ENCODE measurements at regions not wholly inside any gene's neighbourhood (a gene's known extent, or its start where the extent isn't known, plus 50 kb on each side); places are given as distances from the start of the nearest gene placed in this dataset.

DNA sequence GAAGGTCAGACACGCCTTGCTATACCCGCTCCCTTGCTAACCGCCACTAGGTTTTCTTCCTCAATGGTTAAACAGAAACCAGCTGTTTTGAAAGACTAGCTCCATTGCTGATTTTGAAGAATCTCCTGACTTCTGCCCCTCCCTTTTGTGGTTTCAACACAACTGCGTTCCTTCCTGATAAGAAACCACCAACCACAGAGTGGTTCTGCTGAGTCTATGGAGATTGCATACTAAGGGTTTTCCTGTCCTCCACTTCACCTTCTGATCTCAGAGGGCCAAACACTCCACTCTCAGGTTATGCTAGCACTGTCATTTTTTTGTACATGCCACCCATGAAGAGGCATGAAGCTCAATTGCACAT lies 207.9 kb downstream of the MYLK4 start:
- no peak overlapping the region for H3K4me3 ChIP-seq (ENCODE audit: low read length)

DNA sequence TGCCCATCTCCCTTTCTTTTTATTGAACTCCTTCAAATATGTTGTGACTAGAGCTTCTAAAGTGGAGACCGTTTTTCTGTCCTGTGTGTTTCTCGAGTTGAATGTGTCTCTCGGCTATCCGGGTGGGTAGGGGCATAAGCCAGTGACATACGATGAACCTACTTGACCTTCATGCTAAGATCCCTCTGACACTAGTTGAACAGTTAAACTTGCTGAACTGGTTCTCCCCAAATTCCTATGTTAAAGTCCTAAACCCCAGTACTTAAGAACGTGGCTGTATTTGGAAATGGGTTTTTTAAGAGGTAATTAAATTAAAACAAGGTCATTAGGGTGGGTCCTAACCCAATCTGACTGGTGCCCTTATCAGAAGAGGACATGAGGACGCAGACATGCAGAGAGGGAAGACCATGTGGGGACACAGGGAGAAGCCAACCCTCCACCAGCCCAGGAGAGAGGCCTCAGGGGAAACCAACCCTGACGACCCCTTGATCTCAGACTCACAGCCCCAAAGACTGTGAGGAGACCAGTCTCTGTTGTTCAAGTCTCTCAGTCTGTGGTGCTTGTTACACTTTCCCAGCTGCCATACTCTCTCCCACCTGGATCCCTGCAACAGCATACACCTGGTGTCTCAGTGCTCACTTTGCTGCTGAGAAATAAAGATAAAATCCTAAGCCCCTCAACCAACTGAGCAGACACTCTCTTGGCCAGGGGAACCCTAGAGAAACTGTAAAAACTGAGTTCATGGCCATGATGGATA lies 208.4 kb downstream of the MYLK4 start:
- Histone ChIP-seq H3K4me3 (ENCODE audit: low read length) (no peak overlapping the region), H4K20me1 (ENCODE audit: control insufficient read depth, insufficient read depth, low read depth, low read length) (no peaks in the 10 kb centered on the region), H3K9me2 (replicated peaks; ENCODE audit: control insufficient read depth, low read length) (no peaks in the 10 kb centered on the region), H3K27me3 (ENCODE audit: control insufficient read depth, low read length) (peaks cover 11% of the 10 kb centered on the region), H3K36me3 (ENCODE audit: control insufficient read depth, low read length) (no peaks in the 10 kb centered on the region), H3K79me2 (ENCODE audit: control insufficient read depth, low read length) (no peaks in the 10 kb centered on the region), H3F3A (ENCODE audit: control insufficient read depth, insufficient read depth) (no peaks in the 10 kb centered on the region), H3K4me1 (ENCODE audit: control insufficient read depth, low read length) (no peaks in the 10 kb centered on the region), H3K9me3 (ENCODE audit: control insufficient read depth, insufficient read depth, low read length) (no peaks in the 10 kb centered on the region), H3K27ac (ENCODE audit: low read depth, low read length) (no peak overlapping the region), H3K4me2 (ENCODE audit: low read length) (no peak overlapping the region)
- no peak for TF ChIP-seq EZH2phosphoT487 (IDR thresholded peaks at IDR 0.05; ENCODE audit: borderline replicate concordance, low read length)
- TF ChIP-seq, protein P1, sequence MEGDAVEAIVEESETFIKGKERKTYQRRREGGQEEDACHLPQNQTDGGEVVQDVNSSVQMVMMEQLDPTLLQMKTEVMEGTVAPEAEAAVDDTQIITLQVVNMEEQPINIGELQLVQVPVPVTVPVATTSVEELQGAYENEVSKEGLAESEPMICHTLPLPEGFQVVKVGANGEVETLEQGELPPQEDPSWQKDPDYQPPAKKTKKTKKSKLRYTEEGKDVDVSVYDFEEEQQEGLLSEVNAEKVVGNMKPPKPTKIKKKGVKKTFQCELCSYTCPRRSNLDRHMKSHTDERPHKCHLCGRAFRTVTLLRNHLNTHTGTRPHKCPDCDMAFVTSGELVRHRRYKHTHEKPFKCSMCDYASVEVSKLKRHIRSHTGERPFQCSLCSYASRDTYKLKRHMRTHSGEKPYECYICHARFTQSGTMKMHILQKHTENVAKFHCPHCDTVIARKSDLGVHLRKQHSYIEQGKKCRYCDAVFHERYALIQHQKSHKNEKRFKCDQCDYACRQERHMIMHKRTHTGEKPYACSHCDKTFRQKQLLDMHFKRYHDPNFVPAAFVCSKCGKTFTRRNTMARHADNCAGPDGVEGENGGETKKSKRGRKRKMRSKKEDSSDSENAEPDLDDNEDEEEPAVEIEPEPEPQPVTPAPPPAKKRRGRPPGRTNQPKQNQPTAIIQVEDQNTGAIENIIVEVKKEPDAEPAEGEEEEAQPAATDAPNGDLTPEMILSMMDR (IDR thresholded peaks at IDR 0.05; ENCODE audit: low read depth, low read length, poor library complexity, severe bottlenecking), result no peak

More for the DNA sequence above, 207.9 kb downstream of the MYLK4 start:
- Histone ChIP-seq H4K20me1 (ENCODE audit: control insufficient read depth, insufficient read depth, low read depth, low read length) (no peaks in the 10 kb centered on the region), H3K27ac (ENCODE audit: low read depth, low read length) (no peak overlapping the region), H3K79me2 (ENCODE audit: control insufficient read depth, low read length) (no peaks in the 10 kb centered on the region), H3K27me3 (ENCODE audit: control insufficient read depth, low read length) (peaks cover 11% of the 10 kb centered on the region), H3K36me3 (ENCODE audit: control insufficient read depth, low read length) (no peaks in the 10 kb centered on the region), H3F3A (ENCODE audit: control insufficient read depth, insufficient read depth) (no peaks in the 10 kb centered on the region), H3K9me2 (replicated peaks; ENCODE audit: control insufficient read depth, low read length) (no peaks in the 10 kb centered on the region), H3K4me1 (ENCODE audit: control insufficient read depth, low read length) (no peaks in the 10 kb centered on the region), H3K4me2 (ENCODE audit: low read length) (no peak overlapping the region), H3K9me3 (ENCODE audit: control insufficient read depth, insufficient read depth, low read length) (0 out of 2 replicates have a peak, but pooled peaks cover 3% of the 10 kb centered on the region)
- TF ChIP-seq, protein P1 (IDR thresholded peaks at IDR 0.05; ENCODE audit: low read depth, low read length, poor library complexity, severe bottlenecking), result no peak
- TF ChIP-seq EZH2phosphoT487 (IDR thresholded peaks at IDR 0.05; ENCODE audit: borderline replicate concordance, low read length), result no peak

DNA sequence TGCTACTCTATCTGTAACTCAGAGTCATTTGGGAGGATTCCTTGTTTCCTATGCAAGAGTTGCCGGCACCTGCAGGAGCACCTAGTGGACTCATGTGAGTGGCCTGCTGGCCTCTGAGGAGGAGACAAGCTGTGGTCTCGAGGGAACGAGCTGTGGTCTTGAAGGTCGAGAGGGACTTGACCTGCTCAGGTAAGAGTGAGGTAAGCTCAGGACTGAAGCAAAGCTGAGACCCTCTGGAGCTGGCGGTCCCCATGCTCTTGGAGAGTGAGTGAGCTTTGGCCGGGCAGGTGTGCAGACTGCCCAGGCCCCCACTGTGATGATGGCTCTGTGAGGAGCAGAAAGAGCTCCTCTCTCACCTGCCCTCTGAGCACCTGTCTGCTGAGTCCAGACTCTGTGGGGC lies 214.3 kb downstream of the MYLK4 start:
- TF ChIP-seq EZH2phosphoT487 (IDR thresholded peaks at IDR 0.05; ENCODE audit: borderline replicate concordance, low read length), result no peak
- TF ChIP-seq, protein P1 (IDR thresholded peaks at IDR 0.05; ENCODE audit: low read depth, low read length, poor library complexity, severe bottlenecking), result no peak
- no peaks in the 10 kb centered on the region for H3K79me2 ChIP-seq (ENCODE audit: control insufficient read depth, low read length)
- H3K27me3 ChIP-seq (ENCODE audit: control insufficient read depth, low read length), result peaks cover 4% of the 10 kb centered on the region; the same call in 1 of the 2 replicates
- no peak overlapping the region for H3K4me3 ChIP-seq (ENCODE audit: low read length)
- no peaks in the 10 kb centered on the region for H3K4me1 ChIP-seq (ENCODE audit: control insufficient read depth, low read length)
- no peaks in the 10 kb centered on the region for H4K20me1 ChIP-seq (ENCODE audit: control insufficient read depth, insufficient read depth, low read depth, low read length)
- H3K27ac ChIP-seq (ENCODE audit: low read depth, low read length), result no peak overlapping the region
- H3K9me2 ChIP-seq (replicated peaks; ENCODE audit: control insufficient read depth, low read length), result no peaks in the 10 kb centered on the region
- H3K4me2 ChIP-seq (ENCODE audit: low read length), result no peak overlapping the region
- no peaks in the 10 kb centered on the region for H3F3A ChIP-seq (ENCODE audit: control insufficient read depth, insufficient read depth)
- H3K36me3 ChIP-seq (ENCODE audit: control insufficient read depth, low read length), result no peaks in the 10 kb centered on the region
- H3K9me3 ChIP-seq (ENCODE audit: control insufficient read depth, insufficient read depth, low read length), result no peaks in the 10 kb centered on the region

Measured in DOHH2 (cell line).